ENCODE measurements at regions not wholly inside any gene's neighbourhood (a gene's known extent, or its start where the extent isn't known, plus 50 kb on each side); places are given as distances from the start of the nearest gene placed in this dataset.
"Not testable (repeated sequence)": the region's sequence is repeated elsewhere in the genome, so short reads cannot be mapped to it uniquely, and the experiment has no call there.

DNA sequence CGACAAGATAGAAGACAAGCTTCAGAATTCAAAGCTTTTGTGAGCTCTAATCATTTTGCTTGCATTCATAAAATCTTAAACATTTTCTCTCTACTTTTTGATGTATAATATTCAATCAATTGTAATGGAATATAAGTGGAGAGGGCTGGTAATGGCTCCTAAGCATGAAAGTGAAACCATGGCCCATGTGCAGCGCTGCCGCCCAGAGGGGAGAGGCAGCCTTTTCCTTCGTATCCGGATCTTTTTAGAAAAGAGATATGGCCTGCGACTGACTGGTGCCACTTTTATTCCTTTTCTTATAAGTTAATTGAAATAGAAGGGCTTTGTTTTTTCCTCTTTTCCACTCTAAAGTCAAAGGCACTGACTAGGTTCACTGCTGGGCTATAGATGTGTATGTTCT, 655.2 kb downstream of the TTLL7 start:
- not testable (repeated sequence) for DNase-seq

DNA sequence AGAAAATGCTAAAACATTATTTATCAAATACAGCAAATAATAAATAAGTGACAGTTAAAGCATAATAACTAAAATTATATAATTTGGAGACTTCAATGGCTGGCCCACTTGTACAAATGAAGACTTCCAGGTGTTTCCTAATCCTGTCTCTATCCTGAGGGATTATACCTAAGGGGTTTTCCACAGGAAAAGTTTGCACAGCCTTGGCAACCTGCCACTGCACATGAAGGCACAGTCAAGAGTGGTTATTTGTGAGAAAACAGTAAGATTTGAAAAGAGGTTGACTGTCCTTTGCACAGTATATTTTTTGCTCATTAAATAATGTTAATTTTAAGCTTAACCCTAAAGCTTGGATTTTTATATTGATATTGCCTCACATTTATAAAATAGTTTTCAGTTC, 655.9 kb downstream of the TTLL7 start:
- DNase-seq: not testable (repeated sequence)

DNA sequence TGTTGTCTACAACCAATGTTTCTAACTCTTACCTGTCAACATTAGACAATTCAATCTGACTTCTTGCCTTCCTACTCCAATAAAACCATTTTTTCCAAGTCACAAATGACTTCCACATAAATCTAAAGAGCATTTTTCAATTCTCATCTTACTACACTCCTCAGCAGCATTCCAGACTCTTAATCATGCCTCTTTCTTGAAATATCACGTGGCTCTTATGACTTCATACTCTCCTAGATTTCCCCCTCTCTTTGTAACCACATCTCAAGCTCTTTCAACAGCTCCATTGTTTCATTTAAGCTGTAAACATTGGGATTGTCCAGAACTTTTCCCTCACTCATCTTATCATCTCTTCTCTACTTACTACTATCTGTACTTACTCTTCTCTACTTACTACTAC, 666.6 kb downstream of the TTLL7 start:
- not testable (repeated sequence) for DNase-seq

DNA sequence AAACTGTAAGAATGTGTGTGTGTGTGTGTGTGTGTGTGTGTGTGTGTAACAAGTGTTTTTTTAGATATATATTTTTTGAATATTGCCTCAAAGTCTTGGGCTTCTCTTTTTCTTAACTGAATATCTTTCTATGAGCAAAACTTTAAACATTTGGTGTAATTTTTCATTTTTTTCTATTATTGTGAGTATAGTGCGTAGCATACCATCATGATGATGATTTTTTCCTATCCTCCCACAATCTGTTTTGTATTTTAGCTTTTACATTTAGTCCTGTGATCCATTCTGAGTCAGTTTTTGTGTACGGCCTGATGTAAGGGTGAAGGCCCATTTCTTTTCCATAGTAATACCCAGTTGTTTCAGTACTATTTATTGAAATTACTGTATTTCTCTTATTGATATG, 680.6 kb downstream of the TTLL7 start:
- DNase-seq: no peak

DNA sequence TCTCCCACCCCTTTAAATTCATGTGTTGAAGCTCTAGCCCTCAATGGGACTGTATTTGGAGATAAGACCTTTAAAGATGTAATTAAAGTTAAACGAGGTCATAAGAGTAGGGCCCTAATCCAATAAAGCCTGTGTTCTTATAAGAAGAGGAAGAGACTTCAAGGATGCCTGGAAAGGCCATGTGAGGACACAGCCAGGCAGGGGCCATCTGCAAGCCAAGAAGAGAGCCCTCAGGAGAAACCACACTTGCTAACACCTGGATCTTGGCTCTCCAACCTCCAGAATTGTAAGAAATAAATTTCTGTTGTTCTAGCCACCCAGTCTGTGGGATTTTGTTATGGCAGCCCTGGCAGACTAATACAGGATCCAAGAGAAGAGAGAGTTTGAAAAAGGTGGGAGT, 683.5 kb downstream of the TTLL7 start:
- DNase-seq: not testable (repeated sequence)

DNA sequence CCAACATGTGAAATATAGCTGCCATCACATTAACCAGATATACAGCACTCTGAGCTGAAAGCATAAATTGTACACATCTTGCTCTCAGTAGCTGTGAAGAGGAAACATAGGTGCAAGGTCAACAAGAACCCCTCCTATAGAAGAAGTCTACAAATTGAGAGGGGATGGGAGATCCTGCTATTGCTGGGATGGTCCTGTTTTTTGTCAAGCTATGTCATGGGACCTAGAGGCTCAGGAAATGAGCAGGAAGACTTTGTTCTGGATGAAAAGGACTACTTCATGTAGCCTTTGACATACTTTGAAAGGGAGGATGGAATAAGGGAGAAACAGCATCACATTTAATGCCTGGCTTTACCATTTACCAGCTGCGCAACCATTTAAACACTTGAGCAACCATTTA, 688.8 kb downstream of the TTLL7 start:
- not testable (repeated sequence) for DNase-seq

DNA sequence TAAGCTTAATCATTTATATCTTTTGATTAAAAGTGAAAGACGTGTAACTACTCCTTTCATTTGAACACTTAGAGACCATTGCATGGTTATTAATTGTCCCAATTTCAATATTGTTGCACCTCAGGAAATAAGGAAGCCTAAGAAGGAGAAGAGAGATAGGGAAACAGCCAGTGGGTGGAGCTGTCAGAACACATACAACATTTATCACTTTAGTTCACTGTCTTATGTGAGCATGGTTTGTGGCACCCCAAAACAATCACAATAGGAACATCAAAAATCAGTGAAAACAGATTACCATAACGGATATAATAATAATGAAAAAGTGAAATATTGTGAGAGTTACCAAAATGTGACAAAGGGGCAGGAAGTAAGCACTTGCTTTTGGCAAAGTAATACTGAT, 689.9 kb downstream of the TTLL7 start:
- DNase-seq: not testable (repeated sequence)

DNA sequence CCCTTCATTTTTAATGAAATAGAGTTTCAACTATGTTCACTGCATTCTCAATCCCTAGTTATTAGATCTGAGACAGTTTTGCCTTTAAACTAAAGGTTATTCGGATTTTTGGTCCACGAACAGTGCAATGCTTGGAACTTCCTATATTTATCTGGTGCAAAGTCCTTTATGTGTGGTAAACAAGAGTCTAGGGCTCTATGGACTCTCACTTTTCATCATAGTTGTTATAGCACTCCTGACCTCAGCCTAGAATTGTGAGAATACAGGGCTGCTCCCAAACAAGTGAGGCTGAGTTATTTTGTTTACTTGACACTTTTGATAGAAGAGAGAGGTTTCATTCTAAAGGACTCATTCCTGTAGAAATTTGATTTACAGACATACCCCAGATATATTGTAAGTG, 692.1 kb downstream of the TTLL7 start:
- not testable (repeated sequence) for DNase-seq

DNA sequence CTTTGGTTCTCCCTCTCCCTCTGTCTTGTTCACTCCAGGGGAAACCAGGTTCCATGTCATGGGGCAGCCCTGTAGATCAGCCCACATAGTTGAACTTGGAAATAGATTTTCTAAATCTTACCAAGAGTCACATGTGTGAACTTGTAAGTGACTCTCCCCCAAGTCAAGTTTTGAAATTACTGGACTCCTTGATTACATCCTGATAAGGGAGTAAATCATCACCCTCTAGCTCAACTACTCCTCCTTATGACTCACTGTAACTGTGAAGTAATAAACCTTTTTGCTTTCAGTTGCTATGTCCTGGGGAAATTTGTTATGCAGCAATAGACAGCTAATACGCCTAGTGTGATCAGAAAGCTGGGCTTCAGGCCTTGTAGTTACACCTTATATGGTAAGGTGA, 703.3 kb downstream of the TTLL7 start:
- not testable (repeated sequence) for DNase-seq

DNA sequence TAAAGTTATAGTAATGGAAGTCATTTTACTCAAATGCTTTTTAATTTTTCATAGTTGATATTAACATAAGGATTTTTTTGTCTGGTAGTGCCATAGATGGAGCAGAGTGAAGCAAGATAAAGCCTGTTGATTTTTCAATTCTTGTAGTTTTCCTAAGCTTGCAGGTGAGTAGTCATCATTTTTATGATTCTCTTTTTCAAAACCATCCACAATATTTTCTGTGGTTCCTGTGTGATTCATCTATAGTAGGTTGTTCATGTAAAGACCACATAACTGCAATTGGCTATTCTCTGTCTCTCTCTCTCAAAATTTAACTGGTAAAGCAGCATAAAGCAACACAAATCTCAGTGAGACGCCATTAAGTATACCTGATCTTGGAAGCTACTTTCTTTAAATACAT, 711.5 kb downstream of the TTLL7 start:
- not testable (repeated sequence) for DNase-seq

DNA sequence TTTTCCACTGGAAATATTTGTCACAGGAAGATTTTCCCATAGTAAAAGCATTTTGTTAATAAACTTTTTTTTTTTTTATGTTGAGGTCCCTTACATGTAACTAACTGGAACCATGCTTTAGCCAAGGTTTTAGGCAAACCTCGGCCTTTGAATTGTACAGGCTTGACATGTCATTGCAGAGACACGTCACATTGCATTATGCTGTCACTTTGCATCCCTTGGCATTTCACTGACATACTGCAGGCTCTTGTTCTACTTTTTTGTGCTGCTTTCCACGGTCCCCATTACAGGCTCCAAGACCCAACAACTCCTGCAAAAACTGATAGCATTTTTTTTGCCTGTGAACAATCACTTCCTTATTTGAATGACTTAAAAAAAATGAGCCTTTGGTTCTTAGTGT, 724.3 kb downstream of the TTLL7 start:
- DNase-seq: not testable (repeated sequence)

DNA sequence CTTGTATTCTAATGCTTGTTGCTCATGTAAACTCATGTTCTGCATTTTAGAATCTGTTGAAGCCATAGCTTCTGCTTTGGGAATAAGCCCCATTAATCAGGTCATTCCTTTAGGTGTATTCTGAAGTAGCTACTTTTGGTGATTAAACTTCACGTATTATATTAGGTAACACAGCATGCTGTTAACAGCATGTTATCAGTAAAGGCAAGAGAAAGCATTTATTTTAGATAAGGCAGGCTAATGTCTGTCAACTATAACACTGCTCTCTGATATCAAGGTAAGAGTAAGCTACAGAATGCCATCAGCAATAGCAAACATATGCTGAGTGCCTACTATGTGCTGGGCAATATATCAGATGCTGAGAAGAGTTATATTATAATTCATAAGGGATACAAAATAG, 726.4 kb downstream of the TTLL7 start:
- not testable (repeated sequence) for DNase-seq

DNA sequence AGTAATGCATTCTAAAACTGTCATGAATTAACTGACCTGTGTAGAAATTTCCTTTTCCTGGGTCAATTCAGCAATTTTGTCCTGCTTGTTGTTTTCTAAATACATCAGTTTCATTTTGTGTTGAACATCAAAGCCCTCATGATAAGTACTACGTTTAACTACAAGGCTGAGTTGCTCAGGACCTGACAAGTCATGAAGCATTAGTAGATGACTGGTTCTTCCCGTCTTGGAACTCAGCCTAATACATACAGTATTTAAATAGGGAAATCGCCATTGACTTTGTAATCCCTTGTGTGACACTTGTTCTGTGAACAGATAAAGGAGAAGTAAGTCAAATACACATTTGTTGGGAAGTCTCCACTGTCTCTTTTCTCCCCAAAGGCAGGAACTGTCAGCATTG, 727.1 kb downstream of the TTLL7 start:
- not testable (repeated sequence) for DNase-seq

DNA sequence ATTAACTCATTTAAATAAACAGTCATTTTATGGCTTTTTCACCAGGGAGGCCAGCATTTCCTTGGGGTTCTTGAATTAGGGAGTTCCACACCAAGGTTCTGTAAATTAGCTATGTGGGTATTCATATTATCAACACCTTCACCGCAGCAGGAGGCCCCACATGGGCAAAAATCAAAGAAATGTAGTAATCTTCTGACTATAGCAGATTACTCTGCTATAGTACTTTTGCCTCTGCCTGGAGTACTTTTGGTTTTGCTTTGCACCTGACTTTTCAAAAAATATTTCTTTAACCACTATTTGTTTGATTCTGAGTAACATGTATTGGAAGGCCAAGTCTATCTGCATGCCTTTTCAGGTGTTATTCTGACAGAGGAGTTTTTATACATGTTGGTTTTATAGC, 728.1 kb downstream of the TTLL7 start:
- DNase-seq: not testable (repeated sequence)

DNA sequence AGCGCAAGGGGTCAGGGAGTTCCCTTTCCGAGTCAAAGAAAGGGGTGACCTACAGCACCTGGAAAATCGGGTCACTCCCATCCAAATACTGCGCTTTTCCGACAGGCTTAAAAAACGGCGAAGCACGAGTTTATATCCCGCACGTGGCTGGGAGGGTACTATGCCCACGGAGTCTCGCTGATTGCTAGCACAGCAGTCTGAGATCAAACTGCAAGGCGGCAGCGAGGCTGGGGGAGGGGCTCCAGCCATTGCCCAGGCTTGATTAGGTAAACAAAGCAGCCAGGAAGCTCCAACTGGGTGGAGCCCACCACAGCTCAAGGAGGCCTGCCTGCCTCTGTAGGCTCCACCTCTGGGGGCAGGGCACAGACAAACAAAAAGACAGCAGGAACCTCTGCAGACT, 735.1 kb downstream of the TTLL7 start:
- not testable (repeated sequence) for DNase-seq

DNA sequence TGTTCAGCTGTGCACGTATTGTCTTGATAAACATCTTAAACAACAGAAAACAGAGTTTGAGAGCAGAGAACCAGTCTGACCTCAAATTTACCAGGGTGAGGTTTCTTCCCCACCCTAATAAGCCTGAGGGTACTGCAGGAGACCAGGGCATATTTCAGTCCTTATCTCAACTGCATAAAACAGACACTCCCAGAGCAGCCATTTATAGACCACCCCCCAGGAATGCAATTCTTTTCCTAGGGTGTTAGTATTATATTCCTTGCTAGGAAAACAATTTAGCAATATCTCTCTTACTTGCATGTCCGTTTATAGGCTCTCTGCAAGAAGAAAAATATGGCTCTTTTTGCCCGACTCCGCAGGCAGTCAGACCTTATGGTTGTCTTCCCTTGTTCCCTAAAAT, 747.2 kb downstream of the TTLL7 start:
- DNase-seq: not testable (repeated sequence)

DNA sequence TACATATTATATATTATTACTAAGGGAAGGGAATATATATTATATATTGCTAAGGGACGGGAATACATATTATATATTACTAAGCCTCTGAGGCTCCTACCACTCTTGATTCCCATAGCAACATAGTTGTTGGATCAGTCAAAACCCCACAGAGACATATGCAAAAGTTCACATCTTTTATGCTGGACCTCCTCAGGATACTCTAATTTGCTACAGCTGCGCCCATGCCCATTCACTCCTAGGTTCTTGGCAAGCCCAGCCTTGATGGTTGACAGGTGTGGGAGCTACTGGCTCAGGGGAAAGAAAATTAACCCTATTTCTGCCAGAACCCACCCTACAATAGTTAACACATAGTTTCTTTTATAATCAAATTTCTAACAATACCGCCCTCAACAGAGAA, 752.2 kb downstream of the TTLL7 start:
- not testable (repeated sequence) for DNase-seq

DNA sequence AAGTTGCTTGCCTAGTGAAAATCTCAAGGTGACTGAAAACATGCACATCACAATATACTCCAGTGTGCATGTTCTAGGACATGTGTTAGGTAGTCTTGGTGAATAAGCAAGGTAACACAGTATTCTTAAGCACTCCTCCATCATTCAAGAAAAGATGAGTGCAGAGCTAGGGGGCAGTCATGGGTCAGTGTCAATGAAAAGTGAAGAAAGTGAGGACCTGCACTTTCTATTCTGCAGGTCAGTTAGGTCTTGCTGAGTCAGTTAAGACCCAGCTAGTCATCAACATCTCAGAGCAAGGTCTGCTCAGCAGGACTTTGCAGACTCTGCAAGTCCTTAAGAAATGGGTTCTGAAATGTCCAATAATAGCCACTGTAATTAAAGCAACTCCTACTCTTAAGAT, 754.1 kb downstream of the TTLL7 start:
- DNase-seq: not testable (repeated sequence)

DNA sequence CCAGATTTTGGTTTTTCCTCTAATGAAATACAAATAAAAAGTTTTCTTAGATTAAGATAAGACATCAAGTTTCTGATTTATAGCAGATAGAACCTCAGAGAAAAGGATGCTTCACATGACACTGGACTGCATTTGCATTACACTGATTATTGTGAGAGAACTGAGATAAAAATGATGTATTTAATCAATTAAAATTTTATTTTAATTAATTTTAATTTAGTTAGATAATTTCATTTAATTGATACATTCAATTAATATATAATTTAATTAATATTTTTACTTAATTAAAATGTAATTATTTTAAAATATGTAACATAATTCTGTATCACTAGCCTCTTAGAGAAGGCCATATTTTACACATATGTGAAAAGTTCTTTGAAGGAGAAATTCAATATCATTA, 759.4 kb downstream of the TTLL7 start:
- not testable (repeated sequence) for DNase-seq

DNA sequence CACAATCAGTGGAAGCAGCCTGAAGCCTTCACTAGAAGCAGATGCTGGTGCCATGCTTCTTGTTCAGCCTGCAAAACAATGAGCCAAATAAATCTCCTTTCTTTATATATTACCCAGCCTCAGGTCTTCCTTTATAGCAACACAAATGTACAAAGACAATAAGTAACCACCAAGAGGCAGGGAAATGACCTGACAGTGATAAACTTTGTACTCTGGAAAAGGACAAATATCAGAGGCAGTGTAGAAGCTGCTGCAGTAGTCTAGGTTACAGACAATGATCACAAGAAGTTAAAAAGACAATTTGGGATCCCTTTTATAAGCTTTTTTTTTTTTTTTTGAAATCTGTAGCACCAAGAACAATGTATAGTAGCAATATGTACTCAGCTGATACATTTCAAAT, 760.3 kb downstream of the TTLL7 start:
- not testable (repeated sequence) for DNase-seq

DNA sequence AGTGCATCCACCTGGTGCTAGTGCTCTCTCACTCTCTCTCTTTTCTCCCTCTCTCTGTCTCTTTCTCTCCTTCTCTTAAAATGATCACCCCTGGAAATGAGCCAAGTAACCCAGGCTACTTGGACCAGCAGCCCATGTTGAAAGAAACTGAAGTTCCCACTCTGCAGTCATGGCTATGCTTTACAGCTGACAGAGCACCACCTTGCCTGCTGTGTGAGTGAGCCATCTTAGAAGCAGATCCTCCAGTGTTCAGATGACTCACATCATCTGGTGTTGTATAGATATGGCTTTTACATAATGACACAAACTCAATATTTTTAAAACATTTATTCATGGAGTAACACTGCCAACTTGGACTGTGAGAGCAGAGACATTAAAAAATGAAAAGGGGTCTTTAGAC, 779.1 kb downstream of the TTLL7 start:
- DNase-seq: not testable (repeated sequence)

DNA sequence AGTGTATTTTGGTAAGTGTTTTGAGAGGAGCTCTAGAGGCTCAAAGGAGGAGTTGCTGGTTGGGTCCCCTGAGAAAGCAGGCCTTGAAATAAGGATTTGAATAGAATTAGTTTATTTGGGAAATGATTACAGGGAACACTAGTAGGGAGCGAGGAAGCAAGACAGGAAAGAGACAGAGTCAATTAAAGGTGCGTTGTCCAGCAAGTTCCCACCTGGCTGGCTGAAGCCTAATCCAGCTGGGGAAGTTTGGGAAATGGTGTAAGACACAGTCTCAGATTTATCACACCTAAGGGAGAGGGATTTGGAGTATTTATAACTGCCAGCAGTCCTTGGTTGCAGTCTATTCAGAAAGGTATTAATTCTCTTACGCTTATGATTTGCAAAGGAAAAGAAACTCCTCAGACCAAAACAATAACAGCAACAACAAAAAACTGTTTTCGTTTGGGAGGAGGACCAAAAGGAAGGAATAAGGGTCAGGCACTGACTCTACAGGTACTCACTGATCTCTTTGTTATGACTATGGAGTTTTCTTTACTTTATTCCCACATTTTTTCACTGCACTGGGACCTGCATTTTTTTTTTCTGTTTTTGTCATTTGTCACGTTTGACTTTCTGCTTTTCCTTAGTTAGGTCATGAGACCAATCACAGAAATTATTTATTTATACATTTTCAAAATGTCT, 780.8 kb downstream of the TTLL7 start:
- DNase-seq: not testable (repeated sequence)

DNA sequence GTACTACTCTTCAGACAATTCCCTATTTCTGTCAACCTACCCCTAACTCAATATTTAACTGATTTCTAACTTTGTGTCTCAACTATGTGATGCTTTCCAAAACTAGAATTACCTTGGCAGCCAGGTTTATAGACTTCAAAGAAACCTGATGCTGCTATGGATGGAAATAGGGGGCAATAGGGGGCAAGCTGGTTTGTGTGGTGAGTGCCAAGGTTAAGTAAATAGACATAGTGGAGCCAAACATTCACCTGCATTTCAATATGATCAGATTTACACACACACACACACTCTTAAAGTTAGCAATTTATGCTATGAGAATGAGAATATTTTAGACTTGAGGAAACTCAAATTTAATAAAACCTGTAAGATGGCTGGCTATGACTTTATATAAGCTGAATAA, 784.6 kb downstream of the TTLL7 start:
- DNase-seq: not testable (repeated sequence)

DNA sequence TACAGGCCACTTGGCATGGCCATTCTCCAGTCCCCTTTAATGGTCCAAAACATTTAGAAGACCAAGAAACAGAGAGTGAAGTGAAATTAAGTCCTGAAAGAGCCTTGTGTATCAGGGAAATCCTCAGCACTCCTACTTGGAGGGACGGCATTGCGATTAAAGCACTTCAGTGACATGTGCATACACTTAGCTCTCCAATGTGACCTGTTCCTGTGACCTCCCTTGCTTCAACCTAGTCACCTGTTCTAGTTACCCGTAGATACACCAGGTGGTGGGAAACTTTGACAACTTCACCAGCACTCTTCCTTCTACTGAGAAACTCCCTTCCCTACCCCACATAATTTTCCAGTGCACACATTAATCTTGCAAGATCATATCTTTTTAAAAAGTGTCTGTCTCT, 785.3 kb downstream of the TTLL7 start:
- DNase-seq: not testable (repeated sequence)

DNA sequence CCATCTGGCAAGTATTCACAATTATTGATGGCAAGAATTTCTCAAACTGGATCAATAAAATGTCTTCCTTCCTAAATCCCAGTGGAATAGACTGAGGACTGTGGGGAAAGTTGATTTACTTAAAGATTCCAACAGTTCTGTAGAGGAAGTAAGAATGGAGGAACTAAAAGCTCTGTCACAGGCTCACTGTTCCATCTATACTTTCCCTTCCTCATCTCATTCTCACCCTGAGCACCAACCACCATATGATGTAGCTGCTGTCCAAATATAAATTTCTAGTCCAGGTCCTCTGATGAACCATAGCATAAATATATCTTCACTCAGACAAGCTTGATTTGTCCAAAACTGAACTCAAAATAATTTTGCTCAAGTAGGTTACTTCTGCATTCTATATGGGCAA, 786.9 kb downstream of the TTLL7 start:
- not testable (repeated sequence) for DNase-seq

Measured in SW 1271 (cell line).